SK-N-SH treated with all-trans-retinoic acid at 6 μM for 48 hours (cell line): ENCODE measurements at regions not wholly inside any gene's neighbourhood (a gene's known extent, or its start where the extent isn't known, plus 50 kb on each side); places are given as distances from the start of the nearest gene placed in this dataset.
A peak's percentile ranks its signal among the peaks of the same experiment; 100 is the strongest.

Experiments used
- ATAC-seq: fragments of 200-7000 bp; cut with Tn5 transposase; 3 replicates; pipeline ENCODE4 v1.9.1; 2020; ENCODE audit warnings: mild to moderate bottlenecking, moderate library complexity
- ARNTL ChIP-seq: fragments of 450-650 bp; formaldehyde crosslinking; IDR thresholded peaks from 2 replicates; pipeline ENCODE4 v1.5.0; 2020; ENCODE audit warnings: low read depth, mild to moderate bottlenecking, moderate library complexity, borderline replicate concordance
- BACH2 ChIP-seq: fragments of 250-450 bp; sonication (Bioruptor Pico); IDR thresholded peaks from 2 replicates; pipeline ENCODE4 v1.9.0; 2021; ENCODE audit warnings: mild to moderate bottlenecking, borderline replicate concordance
- CSDC2 ChIP-seq: fragments of 250-450 bp; sonication (Bioruptor Pico); IDR thresholded peaks from 2 replicates; pipeline ENCODE4 v1.5.0; 2020; ENCODE audit warnings: mild to moderate bottlenecking, moderate library complexity
- ESRRG ChIP-seq: fragments of 250-450 bp; sonication (Bioruptor Pico); IDR thresholded peaks from 2 replicates; pipeline ENCODE4 v1.6.1; 2021; ENCODE audit warnings: mild to moderate bottlenecking
- GLIS3 ChIP-seq: fragments of 250-450 bp; sonication (Bioruptor Pico); IDR thresholded peaks from 2 replicates; pipeline ENCODE4 v1.5.0; 2020; ENCODE audit warnings: mild to moderate bottlenecking, moderate library complexity
- ISL1 ChIP-seq: fragments of 250-450 bp; sonication (Bioruptor Pico); IDR thresholded peaks from 2 replicates; pipeline ENCODE4 v2.1.2; 2022; ENCODE audit warnings: mild to moderate bottlenecking, moderate library complexity
- PPARA ChIP-seq: fragments of 250-450 bp; sonication (Bioruptor Pico); IDR thresholded peaks from 2 replicates; pipeline ENCODE4 v1.5.0; 2020; ENCODE audit warnings: mild to moderate bottlenecking, borderline replicate concordance
- RARB ChIP-seq: fragments of 250-450 bp; sonication (Bioruptor Pico); IDR thresholded peaks from 2 replicates; pipeline ENCODE4 v1.8.0; 2021; ENCODE audit warnings: mild to moderate bottlenecking, moderate library complexity
- SNAI2 ChIP-seq: fragments of 250-450 bp; sonication (Bioruptor Pico); IDR thresholded peaks from 2 replicates; pipeline ENCODE4 v1.5.0; 2020; ENCODE audit warnings: mild to moderate bottlenecking, moderate library complexity
- TCF4 ChIP-seq: fragments of 250-450 bp; sonication (Bioruptor Pico); IDR thresholded peaks from 2 replicates; pipeline ENCODE4 v1.8.0; 2021; ENCODE audit warnings: mild to moderate bottlenecking, moderate library complexity, borderline replicate concordance
- TOX ChIP-seq: fragments of 250-450 bp; sonication (Bioruptor Pico); IDR thresholded peaks from 2 replicates; pipeline ENCODE4 v1.8.0; 2021; ENCODE audit warnings: mild to moderate bottlenecking, moderate library complexity, borderline replicate concordance
- ZC3H10 ChIP-seq: fragments of 250-450 bp; sonication (Bioruptor Pico); IDR thresholded peaks from 2 replicates; pipeline ENCODE4 v1.5.1; 2021; ENCODE audit warnings: mild to moderate bottlenecking, moderate library complexity
- ZFP30 ChIP-seq: fragments of 450-650 bp; formaldehyde crosslinking; IDR thresholded peaks from 2 replicates; pipeline ENCODE4 v1.5.0; 2022; ENCODE audit warnings: mild to moderate bottlenecking, moderate library complexity
- ZNF565 ChIP-seq: fragments of 450-650 bp; formaldehyde crosslinking; conservative IDR thresholded peaks from 2 replicates; pipeline ENCODE4 v1.5.0; 2020; ENCODE audit warnings: low read depth, mild to moderate bottlenecking, moderate library complexity
- ZNF70 ChIP-seq: fragments of 450-650 bp; formaldehyde crosslinking; IDR thresholded peaks from 2 replicates; pipeline ENCODE4 v1.5.0; 2020; ENCODE audit warnings: mild to moderate bottlenecking, moderate library complexity
- ZNF8 ChIP-seq: fragments of 450-650 bp; formaldehyde crosslinking; IDR thresholded peaks from 2 replicates; pipeline ENCODE4 v1.5.0; 2020; ENCODE audit warnings: mild to moderate bottlenecking, moderate library complexity
- TF ChIP-seq, protein P1 (sequence below): fragments of 250-450 bp; sonication (Bioruptor Pico); IDR thresholded peaks from 2 replicates; pipeline ENCODE4 v1.8.0; 2021; ENCODE audit warnings: low read depth, mild to moderate bottlenecking, moderate library complexity, borderline replicate concordance
- TF ChIP-seq, protein P2 (sequence below): fragments of 250-450 bp; sonication (Bioruptor Pico); IDR thresholded peaks from 2 replicates; pipeline ENCODE4 v1.8.0; 2020; ENCODE audit warnings: mild to moderate bottlenecking, moderate library complexity, borderline replicate concordance
- TF ChIP-seq, protein P3 (sequence below): fragments of 250-450 bp; sonication (Bioruptor Pico); IDR thresholded peaks from 2 replicates; pipeline ENCODE4 v1.5.0; 2020; ENCODE audit warnings: mild to moderate bottlenecking, moderate library complexity
- TF ChIP-seq, protein P4 (sequence below): fragments of 250-450 bp; sonication (Bioruptor Pico); IDR thresholded peaks from 2 replicates; pipeline ENCODE4 v1.5.1; 2021; ENCODE audit warnings: mild to moderate bottlenecking, moderate library complexity

DNA sequence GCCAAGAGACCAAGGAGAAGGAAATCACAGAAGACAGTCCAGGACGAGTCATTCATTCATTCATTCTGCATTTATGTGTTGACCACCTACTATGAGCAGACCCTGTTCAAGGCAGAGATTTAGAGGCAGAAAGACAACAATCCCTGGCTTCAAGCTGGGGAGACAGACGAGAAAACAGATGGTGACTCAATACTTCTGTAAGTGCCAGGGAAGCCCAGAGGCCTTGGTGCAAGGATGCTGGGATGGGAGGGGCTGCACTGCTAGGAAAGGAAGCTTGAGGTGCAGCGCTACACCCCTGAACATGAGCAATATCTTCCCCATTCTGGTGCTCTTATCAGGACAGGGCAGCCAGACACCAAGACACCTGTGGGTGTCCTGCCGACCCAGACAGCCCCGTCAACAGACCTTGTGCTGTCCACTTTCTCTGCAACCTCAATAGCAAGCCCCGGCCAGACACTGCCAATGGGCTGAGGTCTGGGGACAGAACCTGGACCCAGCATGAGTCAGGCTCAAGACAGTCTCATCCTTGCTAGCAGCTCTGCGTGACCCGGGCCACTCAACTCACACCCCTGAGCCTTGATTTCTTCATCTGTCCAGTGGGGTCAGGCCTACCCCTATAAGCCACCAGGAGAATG, 163.5 kb downstream of the COPRS start:
- ATAC-seq = peak; percentile 41
- TF ChIP-seq ZNF8 (CRISPR knock-in tag) (no peak), BACH2 (CRISPR knock-in tag) (no peak), CSDC2 (CRISPR knock-in tag) (no peak), ZNF565 (CRISPR knock-in tag) (no peak), ARNTL (no peak), ZFP30 (no peak), TCF4 (CRISPR knock-in tag) (no peak), SNAI2 (CRISPR knock-in tag) (no peak), ZC3H10 (CRISPR knock-in tag) (no peak), PPARA (CRISPR knock-in tag) (no peak), GLIS3 (no peak), TOX (CRISPR knock-in tag) (no peak)
- TF ChIP-seq, protein P1, sequence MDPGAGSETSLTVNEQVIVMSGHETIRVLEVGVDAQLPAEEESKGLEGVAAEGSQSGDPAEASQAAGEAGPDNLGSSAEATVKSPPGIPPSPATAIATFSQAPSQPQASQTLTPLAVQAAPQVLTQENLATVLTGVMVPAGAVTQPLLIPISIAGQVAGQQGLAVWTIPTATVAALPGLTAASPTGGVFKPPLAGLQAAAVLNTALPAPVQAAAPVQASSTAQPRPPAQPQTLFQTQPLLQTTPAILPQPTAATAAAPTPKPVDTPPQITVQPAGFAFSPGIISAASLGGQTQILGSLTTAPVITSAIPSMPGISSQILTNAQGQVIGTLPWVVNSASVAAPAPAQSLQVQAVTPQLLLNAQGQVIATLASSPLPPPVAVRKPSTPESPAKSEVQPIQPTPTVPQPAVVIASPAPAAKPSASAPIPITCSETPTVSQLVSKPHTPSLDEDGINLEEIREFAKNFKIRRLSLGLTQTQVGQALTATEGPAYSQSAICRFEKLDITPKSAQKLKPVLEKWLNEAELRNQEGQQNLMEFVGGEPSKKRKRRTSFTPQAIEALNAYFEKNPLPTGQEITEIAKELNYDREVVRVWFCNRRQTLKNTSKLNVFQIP (CRISPR knock-in tag) = no peak
- TF ChIP-seq, protein P2, sequence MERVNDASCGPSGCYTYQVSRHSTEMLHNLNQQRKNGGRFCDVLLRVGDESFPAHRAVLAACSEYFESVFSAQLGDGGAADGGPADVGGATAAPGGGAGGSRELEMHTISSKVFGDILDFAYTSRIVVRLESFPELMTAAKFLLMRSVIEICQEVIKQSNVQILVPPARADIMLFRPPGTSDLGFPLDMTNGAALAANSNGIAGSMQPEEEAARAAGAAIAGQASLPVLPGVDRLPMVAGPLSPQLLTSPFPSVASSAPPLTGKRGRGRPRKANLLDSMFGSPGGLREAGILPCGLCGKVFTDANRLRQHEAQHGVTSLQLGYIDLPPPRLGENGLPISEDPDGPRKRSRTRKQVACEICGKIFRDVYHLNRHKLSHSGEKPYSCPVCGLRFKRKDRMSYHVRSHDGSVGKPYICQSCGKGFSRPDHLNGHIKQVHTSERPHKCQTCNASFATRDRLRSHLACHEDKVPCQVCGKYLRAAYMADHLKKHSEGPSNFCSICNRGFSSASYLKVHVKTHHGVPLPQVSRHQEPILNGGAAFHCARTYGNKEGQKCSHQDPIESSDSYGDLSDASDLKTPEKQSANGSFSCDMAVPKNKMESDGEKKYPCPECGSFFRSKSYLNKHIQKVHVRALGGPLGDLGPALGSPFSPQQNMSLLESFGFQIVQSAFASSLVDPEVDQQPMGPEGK (CRISPR knock-in tag) = no peak
- TF ChIP-seq, all 23 proteins: peak for 0

DNA sequence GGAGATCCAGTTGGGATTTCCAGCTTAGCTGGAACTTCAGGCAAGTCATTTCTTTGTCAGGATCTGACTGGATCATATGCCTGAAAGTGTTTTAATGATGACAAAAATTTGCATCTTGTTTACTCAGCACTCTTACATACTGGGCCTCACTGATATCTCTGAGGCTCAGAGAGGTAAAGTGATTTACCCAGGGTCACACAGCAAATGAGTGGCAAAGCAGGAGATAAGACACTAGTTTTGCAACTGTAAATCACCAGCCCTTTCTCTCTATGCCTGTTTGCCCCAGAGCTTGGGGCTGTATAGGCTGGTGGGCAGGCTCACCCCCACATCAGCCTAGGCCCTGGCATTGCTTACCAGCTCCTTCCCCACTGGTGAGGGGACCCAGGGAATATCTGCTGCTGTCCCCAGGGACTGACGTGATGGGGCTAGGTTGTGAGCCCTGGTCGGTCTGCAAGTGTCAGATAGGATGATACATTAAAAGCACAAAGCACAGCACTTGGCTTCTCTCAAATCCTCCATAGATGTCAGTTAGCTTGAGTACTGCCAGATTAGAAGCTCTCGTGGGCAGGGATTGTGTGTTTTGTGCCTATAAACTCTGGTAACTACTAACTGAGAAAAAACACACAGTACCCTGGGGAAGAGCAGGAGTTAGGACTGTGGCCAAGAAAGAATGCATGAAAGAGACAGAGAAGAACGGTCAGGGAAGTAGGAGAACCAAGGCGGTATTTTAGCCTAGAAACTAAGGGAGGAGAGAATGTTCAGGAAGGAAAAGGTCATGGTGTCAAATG, 165.4 kb downstream of the COPRS start:
- no peak for ATAC-seq
- TF ChIP-seq ISL1 (CRISPR knock-in tag) (no peak), BACH2 (CRISPR knock-in tag) (no peak), PPARA (CRISPR knock-in tag) (no peak), ARNTL (no peak), TCF4 (CRISPR knock-in tag) (no peak), ZFP30 (no peak), RARB (CRISPR knock-in tag) (no peak)

DNA sequence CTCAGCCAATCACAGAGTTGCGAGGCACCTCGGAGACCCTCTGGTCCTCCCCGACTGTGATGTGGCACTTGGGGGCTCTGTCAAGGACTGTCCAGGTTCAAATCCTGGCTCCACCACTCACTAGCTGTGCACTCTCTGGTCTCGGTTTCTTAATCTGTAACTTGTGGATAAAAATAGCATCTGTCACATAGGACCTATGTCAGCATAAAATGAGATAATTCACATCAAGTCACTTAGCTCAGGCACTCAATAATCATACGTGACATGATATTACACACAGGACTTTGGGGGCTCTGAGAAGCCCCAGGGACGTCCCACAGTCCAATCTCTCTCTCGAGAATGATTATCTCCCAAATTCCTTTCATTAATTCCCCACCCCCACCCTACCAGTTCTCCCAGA, 166.4 kb downstream of the COPRS start:
- TF ChIP-seq, protein P1 (CRISPR knock-in tag) = no peak
- TF ChIP-seq PPARA (CRISPR knock-in tag) = no peak
- TF ChIP-seq ZNF70 = no peak
- TF ChIP-seq, protein P3, sequence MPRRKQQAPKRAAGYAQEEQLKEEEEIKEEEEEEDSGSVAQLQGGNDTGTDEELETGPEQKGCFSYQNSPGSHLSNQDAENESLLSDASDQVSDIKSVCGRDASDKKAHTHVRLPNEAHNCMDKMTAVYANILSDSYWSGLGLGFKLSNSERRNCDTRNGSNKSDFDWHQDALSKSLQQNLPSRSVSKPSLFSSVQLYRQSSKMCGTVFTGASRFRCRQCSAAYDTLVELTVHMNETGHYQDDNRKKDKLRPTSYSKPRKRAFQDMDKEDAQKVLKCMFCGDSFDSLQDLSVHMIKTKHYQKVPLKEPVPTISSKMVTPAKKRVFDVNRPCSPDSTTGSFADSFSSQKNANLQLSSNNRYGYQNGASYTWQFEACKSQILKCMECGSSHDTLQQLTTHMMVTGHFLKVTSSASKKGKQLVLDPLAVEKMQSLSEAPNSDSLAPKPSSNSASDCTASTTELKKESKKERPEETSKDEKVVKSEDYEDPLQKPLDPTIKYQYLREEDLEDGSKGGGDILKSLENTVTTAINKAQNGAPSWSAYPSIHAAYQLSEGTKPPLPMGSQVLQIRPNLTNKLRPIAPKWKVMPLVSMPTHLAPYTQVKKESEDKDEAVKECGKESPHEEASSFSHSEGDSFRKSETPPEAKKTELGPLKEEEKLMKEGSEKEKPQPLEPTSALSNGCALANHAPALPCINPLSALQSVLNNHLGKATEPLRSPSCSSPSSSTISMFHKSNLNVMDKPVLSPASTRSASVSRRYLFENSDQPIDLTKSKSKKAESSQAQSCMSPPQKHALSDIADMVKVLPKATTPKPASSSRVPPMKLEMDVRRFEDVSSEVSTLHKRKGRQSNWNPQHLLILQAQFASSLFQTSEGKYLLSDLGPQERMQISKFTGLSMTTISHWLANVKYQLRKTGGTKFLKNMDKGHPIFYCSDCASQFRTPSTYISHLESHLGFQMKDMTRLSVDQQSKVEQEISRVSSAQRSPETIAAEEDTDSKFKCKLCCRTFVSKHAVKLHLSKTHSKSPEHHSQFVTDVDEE = no peak
- TF ChIP-seq RARB (CRISPR knock-in tag) = no peak
- no peak for TF ChIP-seq ESRRG (CRISPR knock-in tag)
- TF ChIP-seq ISL1 (CRISPR knock-in tag) = no peak
- ATAC-seq = no peak

DNA sequence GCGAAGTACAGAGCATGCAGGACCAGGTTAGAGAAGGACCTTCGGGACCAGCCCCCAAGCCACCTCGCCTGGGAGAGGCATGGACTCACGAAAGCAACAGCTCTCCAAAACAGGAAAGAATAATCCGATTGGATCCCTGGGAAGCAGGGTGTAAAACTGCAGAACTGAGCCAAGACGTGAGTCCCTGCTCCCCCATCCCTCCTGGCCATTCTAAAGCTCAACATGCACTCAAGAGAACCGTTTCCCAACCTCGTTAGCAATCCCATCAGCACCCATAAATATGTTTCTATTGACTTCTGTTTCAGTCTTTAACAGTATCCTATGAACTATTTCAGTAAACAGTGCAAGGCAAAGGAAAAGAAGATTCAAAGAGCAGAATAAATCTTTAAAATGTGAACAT, 167.0 kb downstream of the COPRS start:
- no peak for ATAC-seq
- TF ChIP-seq, protein P4, sequence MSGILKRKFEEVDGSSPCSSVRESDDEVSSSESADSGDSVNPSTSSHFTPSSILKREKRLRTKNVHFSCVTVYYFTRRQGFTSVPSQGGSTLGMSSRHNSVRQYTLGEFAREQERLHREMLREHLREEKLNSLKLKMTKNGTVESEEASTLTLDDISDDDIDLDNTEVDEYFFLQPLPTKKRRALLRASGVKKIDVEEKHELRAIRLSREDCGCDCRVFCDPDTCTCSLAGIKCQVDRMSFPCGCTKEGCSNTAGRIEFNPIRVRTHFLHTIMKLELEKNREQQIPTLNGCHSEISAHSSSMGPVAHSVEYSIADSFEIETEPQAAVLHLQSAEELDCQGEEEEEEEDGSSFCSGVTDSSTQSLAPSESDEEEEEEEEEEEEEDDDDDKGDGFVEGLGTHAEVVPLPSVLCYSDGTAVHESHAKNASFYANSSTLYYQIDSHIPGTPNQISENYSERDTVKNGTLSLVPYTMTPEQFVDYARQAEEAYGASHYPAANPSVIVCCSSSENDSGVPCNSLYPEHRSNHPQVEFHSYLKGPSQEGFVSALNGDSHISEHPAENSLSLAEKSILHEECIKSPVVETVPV = no peak
- no peak for TF ChIP-seq ISL1 (CRISPR knock-in tag)
- no peak for TF ChIP-seq GLIS3
- no peak for TF ChIP-seq TOX (CRISPR knock-in tag)
- TF ChIP-seq ESRRG (CRISPR knock-in tag) = no peak
